Sigmoid colon (tissue), 4 donors: ENCODE measurements at regions not wholly inside any gene's neighbourhood (a gene's known extent, or its start where the extent isn't known, plus 50 kb on each side); places are given as distances from the start of the nearest gene placed in this dataset.

Source experiments
- CTCF ChIP-seq, 4 experiments: fragments of 450-650 bp in 3 of 4; fragments of 200-600 bp in 1 of 4; IDR thresholded peaks; one replicate each; pipeline ENCODE4 v1.5.1; 2016 to 2019; ENCODE audit warnings: antibody characterized with exemption in 4 of 4, mild to moderate bottlenecking in 3 of 4, moderate library complexity in 2 of 4
- POLR2AphosphoS5 ChIP-seq, 4 donors: sonication (generic); formaldehyde crosslinking; IDR thresholded peaks; one replicate each; pipeline ENCODE4 v1.6.1; 2017; ENCODE audit warnings: antibody characterized with exemption in 4 of 4

DNA sequence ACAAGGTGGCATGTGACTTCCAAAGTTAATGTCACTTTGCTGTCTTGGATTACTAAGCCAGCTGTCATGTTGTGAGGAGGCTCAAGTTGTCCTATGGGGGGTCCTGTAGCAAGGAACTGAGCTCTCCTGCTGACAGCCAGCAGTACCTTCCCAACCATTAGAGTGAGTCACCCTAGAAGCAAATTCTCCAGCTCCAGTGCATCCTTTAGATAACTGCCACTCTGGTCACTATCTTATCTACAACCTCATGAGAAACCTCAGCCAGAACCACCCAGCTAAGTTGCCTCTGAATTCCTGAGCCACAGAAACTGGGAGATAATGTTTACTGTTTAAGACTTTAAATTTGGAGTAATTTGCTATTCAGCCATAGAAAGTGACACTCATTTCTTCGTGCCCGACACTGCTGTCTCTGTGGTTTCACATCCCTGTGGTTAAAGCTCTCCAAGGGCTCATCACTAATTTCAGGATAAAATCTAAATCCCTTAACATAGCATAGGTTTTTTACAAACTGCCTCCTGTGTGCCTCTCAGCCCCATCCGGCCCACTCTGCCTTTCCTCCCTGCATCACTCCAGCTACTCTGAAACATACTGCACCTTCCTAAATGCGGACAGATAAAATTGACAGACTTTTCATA, 83.5 kb downstream of the PRR15 start:
- no peak for TF ChIP-seq POLR2AphosphoS5 (IDR thresholded peaks at IDR 0.05)
- TF ChIP-seq CTCF (IDR thresholded peaks at IDR 0.05) = no peak
